Fibroblast of lung (primary cell): ENCODE measurements at regions not wholly inside any gene's neighbourhood (a gene's known extent, or its start where the extent isn't known, plus 50 kb on each side); places are given as distances from the start of the nearest gene placed in this dataset.

ENCODE experiments used
- EZH2 ChIP-seq: IDR thresholded peaks from 2 replicates; pipeline ENCODE4 v1.5.1; 2012; ENCODE audit warnings: low read length, control low read depth, mild to moderate bottlenecking; ENCODE audit errors: missing control alignments
- TF ChIP-seq, protein P1 (sequence below), 2 donors: IDR thresholded peaks in 1 of 2; conservative IDR thresholded peaks in 1 of 2; 1 replicate in 1 of 2; 2 replicates in 1 of 2; pipeline ENCODE4 v1.5.1; 2011 to 2012; ENCODE audit warnings: low read length in 2 of 2, control low read depth in 1 of 2, inconsistent platforms in 1 of 2, low read depth in 1 of 2, mild to moderate bottlenecking in 1 of 2

DNA sequence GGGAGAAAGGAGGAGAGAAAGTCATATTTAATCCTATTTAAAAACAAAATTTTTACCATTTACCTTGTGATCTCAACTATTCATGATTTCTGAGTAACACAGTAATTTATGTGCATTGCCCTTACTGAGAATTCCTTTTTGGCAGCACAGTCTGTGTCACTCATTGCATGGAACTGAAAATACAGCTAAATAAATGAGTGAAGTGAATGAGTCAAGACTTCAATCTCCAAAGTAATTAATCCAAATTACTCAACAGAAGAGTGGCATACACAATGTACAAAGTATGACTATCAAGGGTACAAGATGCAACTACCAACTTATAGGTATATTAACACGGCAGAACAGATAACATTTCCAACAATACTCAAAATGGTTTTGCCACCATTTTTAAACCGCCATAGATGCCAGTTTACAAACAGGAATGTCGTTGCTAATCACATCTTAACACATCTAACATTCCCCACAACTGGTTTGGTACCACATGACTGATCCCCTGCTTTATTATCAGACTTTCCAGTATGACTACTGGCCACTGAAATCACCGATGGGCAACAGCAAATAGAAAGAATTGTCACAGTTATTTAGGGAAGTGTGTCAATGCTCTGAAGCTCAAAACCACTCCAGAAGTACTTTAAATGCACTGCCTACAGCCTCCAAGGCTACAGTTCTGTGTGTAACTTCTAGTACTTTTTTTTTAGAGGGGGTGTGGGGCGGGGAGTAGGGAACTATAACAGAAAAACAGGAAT is 410.4 kb downstream of the SHQ1 start:
- TF ChIP-seq, protein P1, sequence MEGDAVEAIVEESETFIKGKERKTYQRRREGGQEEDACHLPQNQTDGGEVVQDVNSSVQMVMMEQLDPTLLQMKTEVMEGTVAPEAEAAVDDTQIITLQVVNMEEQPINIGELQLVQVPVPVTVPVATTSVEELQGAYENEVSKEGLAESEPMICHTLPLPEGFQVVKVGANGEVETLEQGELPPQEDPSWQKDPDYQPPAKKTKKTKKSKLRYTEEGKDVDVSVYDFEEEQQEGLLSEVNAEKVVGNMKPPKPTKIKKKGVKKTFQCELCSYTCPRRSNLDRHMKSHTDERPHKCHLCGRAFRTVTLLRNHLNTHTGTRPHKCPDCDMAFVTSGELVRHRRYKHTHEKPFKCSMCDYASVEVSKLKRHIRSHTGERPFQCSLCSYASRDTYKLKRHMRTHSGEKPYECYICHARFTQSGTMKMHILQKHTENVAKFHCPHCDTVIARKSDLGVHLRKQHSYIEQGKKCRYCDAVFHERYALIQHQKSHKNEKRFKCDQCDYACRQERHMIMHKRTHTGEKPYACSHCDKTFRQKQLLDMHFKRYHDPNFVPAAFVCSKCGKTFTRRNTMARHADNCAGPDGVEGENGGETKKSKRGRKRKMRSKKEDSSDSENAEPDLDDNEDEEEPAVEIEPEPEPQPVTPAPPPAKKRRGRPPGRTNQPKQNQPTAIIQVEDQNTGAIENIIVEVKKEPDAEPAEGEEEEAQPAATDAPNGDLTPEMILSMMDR (conservative IDR thresholded peaks at IDR 0.05 in 1 of 2, IDR thresholded peaks at IDR 0.05 in 1 of 2; ENCODE audit: low read depth in 1 of 2, low read length in 2 of 2), result no peak
- no peak for TF ChIP-seq EZH2
